ENCODE measurements at regions not wholly inside any gene's neighbourhood (a gene's known extent, or its start where the extent isn't known, plus 50 kb on each side); places are given as distances from the start of the nearest gene placed in this dataset.

DNA sequence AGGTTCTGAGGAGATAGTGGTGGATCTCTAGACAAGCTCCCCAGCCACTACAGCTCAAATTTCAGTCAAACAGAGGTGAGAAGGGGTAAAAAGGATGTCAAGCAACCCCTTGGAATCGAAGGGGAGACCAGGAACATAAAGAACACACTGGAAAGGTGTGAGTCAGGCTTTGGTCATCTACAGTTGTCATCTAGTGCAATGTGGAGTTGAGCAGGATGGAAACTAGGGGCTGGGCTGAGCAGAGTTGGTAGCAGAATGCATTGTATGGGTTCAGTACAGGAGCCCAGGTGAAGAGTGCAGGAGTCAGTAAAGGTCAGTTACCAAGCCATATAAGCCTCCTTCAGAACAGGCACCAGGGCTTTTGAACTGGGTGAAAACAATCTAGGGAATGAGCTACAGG is 52.7 kb upstream of the VAV3 start:
- no peak for TF ChIP-seq CTCF (conservative IDR thresholded peaks at IDR 0.05; ENCODE audit: low read length)
- TF ChIP-seq EZH2phosphoT487 (IDR thresholded peaks at IDR 0.05; ENCODE audit: borderline replicate concordance, low read depth, low read length) = no peak
